ENCODE measurements at regions not wholly inside any gene's neighbourhood (a gene's known extent, or its start where the extent isn't known, plus 50 kb on each side); places are given as distances from the start of the nearest gene placed in this dataset.

GRCh38 chr17:13426991-13427390 is 174.7 kb downstream of the HS3ST3A1 start:
- Histone ChIP-seq H3K4me1 (ENCODE audit: control insufficient read depth in 2 of 2, insufficient read depth in 2 of 2, low read length in 2 of 2) (no peaks in the 10 kb centered on the region), H3K4me3 (ENCODE audit: control extremely low read depth in 1 of 5, extremely low read depth in 1 of 5, insufficient read depth in 1 of 5, low read depth in 2 of 5, low read length in 4 of 5) (no peak overlapping the region), H3K9ac (ENCODE audit: low read length) (no peak overlapping the region), H3K79me2 (ENCODE audit: control insufficient read depth, insufficient read depth, low read length) (no peaks in the 10 kb centered on the region), H4K20me1 (ENCODE audit: control insufficient read depth, insufficient read depth, low read length, poor library complexity, severe bottlenecking) (no peaks in the 10 kb centered on the region), H3K9me3 (ENCODE audit: control extremely low read depth in 1 of 3, control insufficient read depth in 2 of 3, insufficient read depth in 1 of 3, low read length in 2 of 3) (peaks cover 0 to 1% (median 0%) of the 10 kb centered on the region in 3 donors), H3K4me2 (replicated peaks; ENCODE audit: low read depth, low read length, poor library complexity, severe bottlenecking) (no peak overlapping the region), H2AFZ (ENCODE audit: insufficient read depth, low read depth, low read length, poor library complexity, severe bottlenecking) (no peak overlapping the region), H3K27ac (ENCODE audit: low read length in 2 of 2) (no peak overlapping the region), H3K27me3 (replicated peaks in 1 of 4; ENCODE audit: control extremely low read depth in 1 of 4, control insufficient read depth in 3 of 4, insufficient read depth in 4 of 4, low read length in 3 of 4) (no peaks in the 10 kb centered on the region), H3K36me3 (replicated peaks in 1 of 2; ENCODE audit: control extremely low read depth in 1 of 2, control insufficient read depth in 1 of 2, extremely low read depth in 1 of 2, insufficient read depth in 2 of 2, low read length in 1 of 2) (no peaks in the 10 kb centered on the region)
- DNase-seq (no peak), ATAC-seq (ENCODE audit: low read depth) (no peak)
- Mint-ChIP-seq H3K9me3 (ENCODE audit: insufficient read depth) (no peaks in the 10 kb centered on the region), H3K4me3 (no peak overlapping the region), H3K27ac (no peak overlapping the region), H3K4me1 (no peaks in the 10 kb centered on the region), H3K27me3 (no peaks in the 10 kb centered on the region)
- intact Hi-C loops (cut with micrococcal nuclease), result no loop called here
- ChIA-PET POLR2A (no interaction called here), CTCF (no interaction called here)
- TF ChIP-seq CTCF (IDR thresholded peaks at IDR 0.05) (no peak), EZH2 (IDR thresholded peaks at IDR 0.05; ENCODE audit: borderline replicate concordance, insufficient read depth, low read depth, low read length, poor library complexity, severe bottlenecking) (no peak)

GRCh38 chr17:13425390-13425789 is 176.3 kb downstream of the HS3ST3A1 start:
- no peaks in the 10 kb centered on the region for H3K4me1 ChIP-seq (ENCODE audit: control insufficient read depth in 2 of 2, insufficient read depth in 2 of 2, low read length in 2 of 2)
- H3K27me3 ChIP-seq (replicated peaks in 1 of 4; ENCODE audit: control extremely low read depth in 1 of 4, control insufficient read depth in 3 of 4, insufficient read depth in 4 of 4, low read length in 3 of 4), result no peaks in the 10 kb centered on the region
- ATAC-seq (ENCODE audit: low read depth) (no peak), DNase-seq (no peak)
- no peak overlapping the region for H2AFZ ChIP-seq (ENCODE audit: insufficient read depth, low read depth, low read length, poor library complexity, severe bottlenecking)
- no peak overlapping the region for H3K4me3 ChIP-seq (ENCODE audit: control extremely low read depth in 1 of 5, extremely low read depth in 1 of 5, insufficient read depth in 1 of 5, low read depth in 2 of 5, low read length in 4 of 5)
- H3K9ac ChIP-seq (ENCODE audit: low read length), result no peak overlapping the region
- no peaks in the 10 kb centered on the region for H3K79me2 ChIP-seq (ENCODE audit: control insufficient read depth, insufficient read depth, low read length)
- intact Hi-C loops (cut with micrococcal nuclease), result no loop called here
- no peaks in the 10 kb centered on the region for H3K9me3 ChIP-seq (ENCODE audit: control extremely low read depth in 1 of 3, control insufficient read depth in 2 of 3, insufficient read depth in 1 of 3, low read length in 2 of 3)
- no peaks in the 10 kb centered on the region for H3K9me3 Mint-ChIP-seq (ENCODE audit: insufficient read depth)
- ChIA-PET POLR2A (no interaction called here), CTCF (no interaction called here)
- TF ChIP-seq CTCF (IDR thresholded peaks at IDR 0.05) (no peak), EZH2 (IDR thresholded peaks at IDR 0.05; ENCODE audit: borderline replicate concordance, insufficient read depth, low read depth, low read length, poor library complexity, severe bottlenecking) (no peak)
- no peaks in the 10 kb centered on the region for H3K4me1 Mint-ChIP-seq
- H3K36me3 ChIP-seq (replicated peaks in 1 of 2; ENCODE audit: control extremely low read depth in 1 of 2, control insufficient read depth in 1 of 2, extremely low read depth in 1 of 2, insufficient read depth in 2 of 2, low read length in 1 of 2), result no peaks in the 10 kb centered on the region
- H3K4me2 ChIP-seq (replicated peaks; ENCODE audit: low read depth, low read length, poor library complexity, severe bottlenecking), result no peak overlapping the region
- WGBS (ENCODE audit: insufficient coverage), result no CpG with 5 or more reads among the region's 4 CpGs
- H3K27ac Mint-ChIP-seq, result no peak overlapping the region
- no peaks in the 10 kb centered on the region for H4K20me1 ChIP-seq (ENCODE audit: control insufficient read depth, insufficient read depth, low read length, poor library complexity, severe bottlenecking)
- H3K4me3 Mint-ChIP-seq, result no peak overlapping the region
- peaks cover 4% of the 10 kb centered on the region for H3K27me3 Mint-ChIP-seq
- H3K27ac ChIP-seq (ENCODE audit: low read length in 2 of 2), result no peak overlapping the region
